ENCODE measurements at regions not wholly inside any gene's neighbourhood (a gene's known extent, or its start where the extent isn't known, plus 50 kb on each side); places are given as distances from the start of the nearest gene placed in this dataset.
"Not testable (repeated sequence)": the region's sequence is repeated elsewhere in the genome, so short reads cannot be mapped to it uniquely, and the experiment has no call there.

DNA sequence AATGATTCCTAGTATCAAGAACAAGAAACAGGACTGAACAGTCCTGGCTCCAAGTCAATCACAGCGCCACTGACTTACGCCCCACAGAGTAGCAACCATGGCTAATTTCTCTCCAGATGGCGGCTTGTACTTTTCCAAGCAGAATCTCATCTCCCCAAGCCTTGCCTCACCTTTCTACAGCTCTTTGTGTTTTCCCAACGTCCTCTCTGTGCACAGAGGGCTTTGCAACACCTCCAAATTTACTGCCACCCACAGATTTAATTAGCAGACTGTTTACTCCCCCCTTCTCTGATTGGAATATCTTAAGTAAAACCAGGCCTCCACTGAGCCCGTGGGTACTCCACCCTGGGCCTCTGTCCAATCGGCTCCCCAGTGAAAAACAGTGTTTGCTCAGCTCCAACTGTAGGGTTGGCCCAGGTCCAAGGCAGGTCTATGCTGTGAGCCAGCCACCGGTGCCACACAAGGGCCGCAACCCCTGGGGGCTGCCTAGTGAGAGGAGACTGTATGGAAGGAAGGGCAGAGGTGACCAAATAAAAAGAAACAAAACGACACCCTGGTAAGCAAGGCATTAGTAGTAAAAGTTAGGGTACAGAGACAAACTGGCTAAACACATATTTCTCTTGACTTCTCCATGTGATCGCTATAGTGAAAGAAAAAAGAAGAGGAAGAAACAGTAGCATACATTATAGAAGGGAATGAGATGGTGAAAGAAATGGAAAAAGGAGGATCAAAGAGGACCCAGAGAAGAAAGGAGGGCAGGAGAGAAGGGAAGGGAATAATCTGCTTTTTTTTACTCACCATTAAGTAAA, 128.4 kb upstream of the SOD1 start:
- peak; percentile 9 for DNase-seq

DNA sequence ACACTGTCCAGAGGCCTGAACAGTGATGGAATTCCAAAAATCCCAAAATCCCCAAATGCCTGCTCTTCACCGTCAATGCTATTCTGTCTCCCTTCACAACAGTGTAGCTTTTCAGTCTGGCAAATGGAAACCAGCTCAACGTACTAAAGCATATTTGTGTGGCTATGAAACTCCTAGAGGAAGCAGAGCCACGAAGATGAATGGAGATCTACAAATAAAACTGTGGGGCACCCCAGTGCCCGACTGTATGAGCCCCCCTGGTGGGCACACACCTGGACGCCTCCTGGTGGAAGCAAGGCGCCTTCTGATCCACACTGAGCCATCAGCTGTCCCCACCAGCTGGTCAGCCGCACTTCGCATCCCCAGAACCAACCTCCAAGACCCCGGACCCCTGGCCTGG, 129.1 kb upstream of the SOD1 start:
- no peak for DNase-seq

DNA sequence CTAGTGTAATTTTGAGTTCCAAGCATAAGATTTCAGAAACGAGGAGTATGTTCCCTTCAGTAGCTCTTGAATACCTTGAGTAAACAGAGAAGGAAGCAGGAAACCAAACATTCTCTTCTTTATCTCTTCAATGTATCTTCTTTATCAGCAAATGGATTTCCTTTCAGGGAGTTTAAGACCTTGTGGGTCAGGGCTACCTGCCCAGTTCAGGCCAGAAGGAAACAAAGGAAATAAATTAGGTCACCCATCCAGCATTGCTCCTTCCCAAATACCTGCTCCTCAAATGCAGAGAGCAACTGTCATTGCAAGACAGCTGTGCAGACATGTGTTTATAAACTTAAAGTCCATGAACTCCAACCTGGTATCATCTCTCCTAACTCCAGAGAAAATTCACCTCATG, 130.1 kb upstream of the SOD1 start:
- no peak for DNase-seq

DNA sequence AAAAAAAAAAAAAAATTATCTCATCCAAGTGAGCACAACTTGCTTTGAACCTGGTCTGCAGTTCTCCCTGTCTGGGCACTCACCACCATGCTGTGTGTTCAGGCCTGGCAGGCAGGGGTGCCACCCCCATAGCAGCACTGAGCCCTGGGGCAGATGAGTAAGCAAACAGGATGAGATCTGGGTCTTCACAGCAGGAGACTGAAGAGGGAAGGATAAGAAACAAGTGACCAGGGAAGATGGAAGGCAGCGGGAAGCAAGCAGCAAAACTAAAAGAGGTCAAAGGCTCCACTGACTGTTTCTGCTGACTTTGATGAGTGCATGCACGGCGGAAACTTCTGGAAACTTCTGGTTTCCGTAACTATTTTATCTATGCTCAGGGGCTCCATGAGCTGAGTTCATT, 133.5 kb upstream of the SOD1 start:
- DNase-seq, result no peak

DNA sequence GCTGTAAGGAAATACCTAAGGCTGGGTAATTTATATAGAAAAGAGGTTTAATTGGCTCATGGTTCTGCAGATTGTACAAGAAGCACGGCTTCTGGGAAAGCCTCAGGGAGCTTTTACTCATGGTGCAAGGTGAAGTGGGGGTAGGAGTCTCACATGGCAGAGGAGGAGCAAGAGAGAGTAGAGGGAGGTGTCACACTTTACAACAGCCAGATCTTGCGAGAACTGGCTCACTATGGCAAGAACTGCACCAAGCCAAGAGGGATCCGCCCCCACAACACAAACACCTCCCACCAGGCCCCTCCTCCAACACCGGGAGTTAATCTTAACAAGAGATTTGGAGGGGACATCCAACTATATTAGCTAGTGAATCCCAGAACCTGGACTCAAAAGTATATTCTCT, 135.4 kb upstream of the SOD1 start:
- no peak for DNase-seq

DNA sequence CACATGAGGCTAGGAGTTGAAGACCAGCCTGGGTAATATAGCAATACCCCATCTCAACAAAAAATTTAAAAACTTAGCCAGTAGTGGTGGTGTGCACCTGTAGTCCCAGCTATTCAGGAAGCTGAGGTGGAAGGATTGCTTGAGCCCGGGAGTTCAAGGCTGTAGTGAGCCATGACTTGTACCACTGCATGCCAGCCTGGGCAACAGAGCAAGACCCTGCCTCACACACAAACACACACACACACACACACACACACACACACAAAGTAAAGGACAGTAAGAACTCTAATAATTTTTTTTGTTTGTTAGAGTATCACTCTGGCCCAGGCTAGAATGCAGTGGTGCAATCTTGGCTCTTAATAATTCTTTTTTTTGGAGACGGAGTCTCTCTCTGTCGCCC, 138.0 kb upstream of the SOD1 start:
- no peak for DNase-seq

DNA sequence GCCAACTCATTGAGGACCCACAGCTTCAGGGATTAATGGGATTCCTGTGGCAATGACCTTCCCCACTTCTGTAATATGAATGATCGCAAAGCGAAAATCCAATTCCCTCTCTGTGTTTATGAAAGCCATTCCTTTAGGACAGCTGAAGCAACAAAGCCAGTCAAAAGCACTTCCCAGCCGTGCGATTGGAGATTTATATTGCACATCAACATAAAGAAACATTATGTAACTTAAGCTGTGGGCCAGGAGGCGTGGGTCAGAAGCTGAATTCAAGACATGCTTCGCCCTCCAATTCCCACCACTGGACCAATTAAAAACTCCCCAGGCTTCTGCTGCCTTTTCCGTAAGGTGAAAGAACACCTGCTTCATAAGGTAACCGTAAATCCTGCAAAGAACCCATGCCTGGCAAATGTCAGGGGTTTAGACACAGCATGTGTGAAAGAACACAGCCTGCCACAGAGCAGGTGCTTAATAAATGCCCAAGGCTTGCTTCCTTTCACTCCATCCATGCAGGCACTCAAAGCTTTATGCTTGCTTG, 138.9 kb upstream of the SOD1 start:
- no peak for DNase-seq

DNA sequence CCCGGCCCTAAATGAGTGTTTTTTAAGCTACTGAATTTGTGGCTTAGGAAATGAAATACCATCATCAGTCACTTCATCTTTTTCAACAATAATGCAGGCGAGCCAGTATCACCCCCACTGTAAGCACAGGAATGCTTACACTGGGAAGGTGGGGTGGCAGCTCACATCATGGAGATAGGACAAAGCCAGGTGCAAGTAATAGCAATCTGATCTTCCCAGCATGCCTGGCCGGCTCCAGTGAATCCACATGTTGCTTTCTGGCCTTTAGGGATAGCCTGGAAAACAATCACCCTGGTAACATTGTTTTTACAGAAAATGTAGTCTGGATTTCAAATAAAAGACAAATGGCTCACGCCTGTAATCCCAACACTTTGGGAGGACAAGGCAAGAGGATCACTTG, 140.9 kb upstream of the SOD1 start:
- no peak for DNase-seq

DNA sequence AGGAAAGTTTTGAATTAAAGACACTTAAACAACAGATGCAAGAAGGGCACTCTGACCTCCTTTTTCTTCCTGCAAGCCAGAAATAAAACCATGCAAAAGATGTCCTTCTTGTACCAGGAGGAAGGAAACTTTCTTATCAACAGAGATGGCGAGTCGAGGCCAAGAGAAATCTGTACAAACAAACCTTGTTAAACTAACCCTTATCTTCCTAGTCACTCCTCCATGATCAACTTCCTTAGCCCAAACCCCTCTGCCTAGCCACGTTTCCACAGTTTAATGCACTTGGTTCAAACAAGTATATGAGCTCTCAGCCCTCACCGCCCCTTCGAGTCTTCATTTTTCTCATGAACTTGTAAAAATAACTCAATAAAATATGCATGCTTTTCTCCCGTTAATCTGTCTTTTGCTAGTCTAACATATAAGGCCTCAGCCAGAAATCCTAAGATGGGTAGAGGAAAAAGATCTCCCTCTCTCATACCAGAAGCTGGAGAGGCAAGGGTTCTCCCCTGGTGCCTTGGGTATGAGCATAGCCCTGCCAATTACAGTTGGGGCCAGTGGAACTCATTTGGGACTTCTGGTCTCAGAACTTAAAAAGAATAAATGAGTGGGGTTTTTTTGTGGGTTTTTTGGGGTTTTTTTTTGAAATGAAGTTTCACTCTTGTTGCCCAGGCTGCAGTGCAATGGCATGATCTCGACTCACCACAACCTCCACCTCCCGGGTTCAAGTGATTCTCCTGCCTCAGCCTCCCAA, 141.7 kb upstream of the SOD1 start:
- no peak for DNase-seq

DNA sequence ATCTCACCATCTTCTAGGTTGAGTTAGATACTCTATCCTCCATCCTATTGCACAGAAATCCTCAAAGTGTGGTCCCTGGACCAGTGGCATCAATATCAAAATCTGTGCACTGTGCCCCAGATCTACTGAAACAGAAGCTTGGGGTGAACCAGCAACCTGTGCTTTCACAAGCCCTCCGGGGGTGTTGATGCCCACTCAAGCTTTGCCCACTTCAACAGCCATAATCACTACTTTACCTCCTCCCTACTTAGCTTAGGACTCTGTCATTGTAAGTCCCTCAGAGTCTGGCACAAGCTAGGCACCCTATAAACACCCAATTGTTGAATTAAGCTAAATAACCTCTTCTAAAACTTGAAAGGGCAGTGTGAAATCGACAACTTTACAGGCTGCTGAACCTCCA, 144.2 kb upstream of the SOD1 start:
- no peak for DNase-seq

DNA sequence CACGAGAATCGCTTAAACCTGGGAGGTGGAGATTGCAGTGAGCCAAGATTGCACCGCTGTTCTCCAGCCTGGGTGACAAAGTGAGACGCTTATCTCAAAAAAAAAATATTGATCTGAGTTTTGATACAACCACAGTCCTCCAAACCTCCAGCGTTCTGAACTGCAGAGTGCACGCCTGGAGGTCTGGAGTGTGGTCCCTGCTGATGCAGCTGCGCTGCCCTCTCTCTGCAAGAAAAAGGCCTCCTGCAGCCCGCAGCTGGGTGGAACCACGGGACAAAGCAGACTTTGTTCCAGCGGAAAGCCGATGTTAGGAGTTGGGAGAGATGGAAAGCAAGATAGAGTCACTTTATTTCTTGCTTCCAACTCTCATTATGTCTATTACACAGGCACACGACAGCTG, 144.9 kb upstream of the SOD1 start:
- no peak for DNase-seq

DNA sequence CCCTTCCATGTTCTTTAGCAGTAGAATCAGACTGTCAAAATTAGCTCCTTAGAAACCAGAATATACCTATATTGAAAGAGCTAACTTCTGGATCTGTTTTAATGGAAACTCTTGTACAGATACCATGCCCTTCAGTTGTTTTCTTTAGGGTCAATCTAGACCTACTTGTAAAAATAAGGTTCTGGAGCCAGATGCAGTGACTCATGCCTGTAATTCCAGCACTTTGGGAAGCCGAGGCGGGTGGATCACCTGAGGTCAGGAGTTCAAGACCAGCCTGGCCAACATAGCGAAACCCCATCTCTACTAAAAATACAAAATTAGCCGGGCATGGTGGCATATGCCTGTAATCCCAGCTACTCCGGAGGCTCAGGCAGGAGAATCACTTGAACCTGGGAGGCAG, 146.0 kb upstream of the SOD1 start:
- not testable (repeated sequence) for DNase-seq

DNA sequence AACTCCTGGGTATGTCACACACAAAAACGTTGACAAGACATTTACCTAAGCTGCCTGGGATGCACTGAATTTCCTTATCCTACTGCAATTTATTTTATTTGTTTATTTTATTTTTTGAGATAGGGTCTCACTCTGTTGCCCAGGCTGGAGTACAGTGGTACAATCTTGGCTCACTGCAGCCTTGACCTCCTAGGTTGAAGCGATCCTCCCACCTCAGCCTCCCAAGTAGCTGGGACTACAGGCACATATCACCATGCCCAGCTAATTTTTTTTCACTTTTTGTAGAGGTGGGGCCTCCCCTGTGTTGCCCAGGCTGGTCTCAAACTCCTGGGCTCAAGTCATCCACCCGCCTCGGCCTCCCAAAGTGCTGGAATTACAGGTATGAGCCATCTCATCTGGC, 147.5 kb upstream of the SOD1 start:
- DNase-seq, result not testable (repeated sequence)

DNA sequence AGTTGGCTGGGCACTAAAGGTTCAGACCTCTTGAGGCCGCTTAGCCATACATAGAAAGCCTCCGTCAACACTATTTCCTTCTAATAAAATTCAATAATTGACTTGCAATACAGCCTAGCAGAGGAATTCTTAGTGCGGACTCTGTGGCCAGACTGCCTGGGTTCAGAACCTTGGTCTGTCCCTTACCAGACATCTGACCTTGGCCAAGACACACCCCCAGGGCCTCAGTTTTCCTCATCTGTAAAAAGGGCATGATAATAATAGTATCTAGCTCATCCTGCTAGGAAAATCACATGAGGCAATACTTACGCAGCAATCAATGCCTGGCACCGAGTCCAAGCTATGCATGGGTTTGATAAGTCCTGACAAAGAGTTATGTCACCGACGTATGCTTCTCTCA, 148.2 kb upstream of the SOD1 start:
- no peak for DNase-seq

DNA sequence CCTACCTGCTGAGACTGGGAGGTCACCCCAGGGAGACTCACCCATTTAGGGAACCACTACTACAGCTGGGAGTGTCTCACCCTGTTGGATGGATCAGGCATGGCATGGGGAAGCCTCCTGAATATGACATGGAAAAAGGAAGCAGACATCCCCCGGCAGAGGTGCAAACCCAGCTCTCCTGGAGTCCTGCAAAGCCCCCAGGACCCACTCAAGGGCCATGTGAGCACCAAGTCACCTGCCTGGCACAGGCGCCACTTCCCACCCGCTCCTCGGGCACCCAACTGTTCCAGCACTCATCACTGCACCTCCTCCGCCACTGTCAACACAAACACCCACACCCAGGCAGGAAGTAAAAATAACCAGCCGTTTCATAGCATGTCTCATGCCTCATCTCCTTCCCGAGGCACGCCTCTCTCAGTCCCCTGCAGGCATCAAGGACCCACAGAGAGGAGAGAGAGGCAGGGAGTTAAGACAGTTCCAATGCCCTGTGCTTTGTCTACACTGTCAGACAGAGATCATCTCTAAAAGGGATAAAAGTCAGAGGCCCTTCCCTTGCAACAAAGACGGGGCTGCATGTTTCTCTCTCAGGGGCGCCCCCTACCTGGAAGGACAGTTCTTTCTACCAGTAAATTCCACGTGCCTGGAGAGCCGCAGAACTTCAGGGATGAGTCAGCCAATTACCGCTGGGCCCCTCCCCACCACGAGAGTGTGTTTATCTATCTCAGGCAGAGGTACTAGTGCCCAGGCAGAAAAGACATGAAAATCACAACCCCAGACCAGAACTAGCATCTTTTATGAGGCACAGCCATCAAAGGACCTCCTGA, 150.1 kb upstream of the SOD1 start:
- peak; percentile 22 for DNase-seq

DNA sequence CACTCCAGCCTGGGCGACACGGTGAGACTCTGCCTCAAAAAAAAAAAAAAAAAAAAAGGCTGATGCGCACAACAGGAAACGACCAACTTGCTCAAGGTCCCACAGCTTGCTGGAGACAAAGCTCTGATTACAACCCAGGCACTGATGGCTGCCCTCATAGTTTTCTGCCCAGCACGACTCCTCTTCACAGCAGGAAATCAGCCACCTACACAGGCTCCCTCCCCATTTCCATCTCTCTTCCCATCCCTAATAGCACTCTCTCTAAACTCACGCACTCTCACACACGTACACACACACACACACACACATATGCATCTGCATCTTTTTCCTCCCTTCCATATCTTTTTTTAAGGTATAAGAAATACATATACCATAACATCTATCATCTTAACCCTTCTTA, 153.5 kb upstream of the SOD1 start:
- DNase-seq, result no peak

DNA sequence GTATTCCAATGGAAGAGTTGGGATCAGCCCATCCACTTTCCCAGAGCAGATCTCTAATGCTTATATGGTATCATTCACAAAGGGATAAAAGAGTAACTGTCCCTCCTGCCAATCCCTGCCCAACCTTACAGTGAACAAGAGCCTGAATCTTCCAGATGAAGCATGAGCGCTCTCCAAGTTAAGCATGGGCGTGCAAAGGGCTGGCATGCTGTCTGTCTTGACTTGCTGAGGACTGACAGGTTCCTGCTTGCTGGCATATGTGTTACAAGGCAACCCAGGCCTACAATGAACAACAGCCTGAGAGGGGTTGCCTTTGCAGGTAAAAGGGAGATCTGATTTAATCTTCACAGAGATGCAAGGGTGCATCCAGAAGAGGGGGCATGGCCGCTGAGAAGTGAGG, 155.6 kb upstream of the SOD1 start:
- no peak for DNase-seq

DNA sequence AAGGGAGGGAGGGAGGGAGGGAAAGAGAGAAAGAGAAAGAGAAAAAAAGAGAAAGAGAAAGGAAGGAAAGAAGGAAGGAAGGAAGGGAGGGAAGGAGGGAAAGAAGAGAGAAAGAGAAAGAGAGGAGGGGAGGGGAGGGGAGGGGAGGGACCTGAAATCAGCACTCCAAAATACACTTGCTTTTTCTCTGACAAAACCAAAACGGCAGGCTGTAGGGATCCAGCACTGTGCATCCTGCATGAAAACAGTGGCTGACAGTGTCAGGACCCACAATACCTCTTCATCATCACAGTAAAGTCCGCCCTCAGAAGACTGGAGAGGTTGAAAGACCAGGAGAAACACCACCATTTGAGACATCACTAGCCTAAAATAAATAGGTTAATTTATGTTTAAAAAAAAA, 156.0 kb upstream of the SOD1 start:
- DNase-seq, result no peak

DNA sequence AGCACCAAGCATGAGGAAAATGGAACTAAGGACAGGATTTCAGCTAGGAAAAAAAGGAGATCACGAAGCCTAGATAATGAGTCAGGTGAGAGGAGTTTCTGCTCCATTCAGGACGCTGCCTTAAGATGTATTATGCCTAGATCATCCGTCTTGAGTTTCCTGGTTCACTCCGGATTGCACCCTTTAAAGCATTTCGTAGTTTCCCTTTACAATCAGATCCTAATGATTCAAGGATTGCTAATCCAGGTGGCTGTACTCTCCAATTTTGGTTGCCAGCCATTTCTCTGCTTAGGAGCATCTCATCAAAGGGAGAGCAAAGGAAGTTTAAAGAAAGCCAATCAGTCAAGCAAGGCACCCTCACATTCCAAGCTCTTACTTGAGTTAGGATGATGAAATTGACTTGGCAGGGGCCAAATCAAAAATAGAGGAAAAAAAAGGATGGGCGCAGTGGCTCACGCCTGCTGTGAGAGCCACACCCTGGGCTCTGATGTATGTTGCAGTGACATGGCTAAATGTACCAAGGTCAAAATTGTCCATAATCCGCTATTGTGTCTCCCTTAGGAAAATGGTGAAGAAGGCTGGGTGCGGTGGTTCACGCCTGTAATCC, 156.9 kb upstream of the SOD1 start:
- DNase-seq, result no peak

DNA sequence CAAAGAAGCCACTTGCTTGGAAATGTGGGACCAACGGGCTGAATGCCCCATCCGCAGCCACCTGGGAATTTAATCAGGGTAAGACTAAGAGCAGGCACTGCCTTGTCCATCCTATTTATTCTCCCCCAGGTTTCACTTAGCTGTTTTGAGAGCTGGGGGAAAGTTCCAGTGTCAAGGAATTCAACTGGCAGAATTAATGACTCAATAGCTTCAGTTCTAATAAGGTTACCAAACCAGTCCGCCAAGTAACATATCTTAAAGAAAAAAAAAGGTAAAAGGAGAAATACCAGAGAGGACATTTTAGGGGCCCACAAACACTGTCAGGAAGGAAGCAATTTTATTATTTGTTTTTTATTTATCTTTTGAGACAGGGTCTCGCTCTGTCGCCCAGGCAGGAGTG, 157.6 kb upstream of the SOD1 start:
- no peak for DNase-seq

DNA sequence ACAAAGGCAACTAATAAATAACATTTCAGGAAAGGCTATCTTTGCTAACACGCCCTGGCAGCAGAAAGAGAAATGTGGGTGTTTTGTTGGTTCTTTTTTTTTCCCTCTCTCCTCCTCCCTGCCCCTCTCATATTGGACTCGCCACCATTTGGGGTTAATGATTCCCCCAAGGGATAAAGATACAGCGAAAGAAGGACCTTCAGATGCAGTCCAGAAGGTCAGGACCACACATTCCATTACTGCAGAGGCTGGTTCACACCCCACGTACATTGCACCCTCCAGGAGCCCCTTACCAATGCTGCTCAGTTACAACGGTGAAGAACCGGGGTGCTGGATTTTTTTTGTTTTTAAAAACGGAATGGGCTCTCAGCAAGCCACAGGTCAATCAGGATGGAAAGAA, 156.9 kb upstream of the TIAM1 start:
- DNase-seq, result no peak

DNA sequence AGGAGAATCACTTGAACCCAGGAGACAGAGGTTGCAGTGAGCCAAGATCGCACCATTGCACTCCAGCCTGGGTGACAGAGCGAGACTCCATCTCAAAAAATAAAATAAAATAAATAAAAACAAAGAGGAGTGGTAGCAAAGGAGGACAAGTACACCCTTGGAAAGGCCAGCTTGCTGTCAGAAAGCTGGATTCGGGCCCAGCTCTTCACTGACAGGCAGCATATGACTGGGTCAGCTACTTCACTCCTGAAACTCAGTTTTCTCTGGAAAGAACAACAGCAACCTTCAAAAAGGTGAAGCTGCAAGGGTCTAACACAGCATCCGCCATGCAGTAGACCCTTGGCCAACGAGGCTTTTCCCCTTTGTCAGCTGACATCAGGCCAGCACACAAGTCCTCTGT, 156.0 kb upstream of the TIAM1 start:
- no peak for DNase-seq

DNA sequence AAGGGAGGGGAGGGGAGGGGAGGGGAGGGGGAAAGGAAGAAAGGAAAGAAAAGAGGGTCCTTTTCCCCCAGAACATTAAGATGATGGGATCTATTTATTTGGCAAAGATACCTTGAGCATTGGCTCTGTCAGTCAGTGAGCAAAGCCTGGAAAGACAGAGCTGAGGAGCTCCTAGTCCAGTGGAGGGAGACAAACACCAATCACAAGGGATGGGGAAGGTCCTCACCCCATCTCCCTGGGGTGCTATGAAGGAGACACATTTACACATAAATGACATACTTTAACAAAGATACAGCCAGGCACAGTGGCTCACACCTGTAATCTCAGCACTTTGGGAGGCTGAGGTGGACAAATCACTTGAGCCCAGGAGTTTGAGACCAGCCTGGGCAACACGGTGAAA, 154.9 kb upstream of the TIAM1 start:
- DNase-seq, result no peak
